CD4-positive, alpha-beta T cell (primary cell): ENCODE measurements at regions not wholly inside any gene's neighbourhood (a gene's known extent, or its start where the extent isn't known, plus 50 kb on each side); places are given as distances from the start of the nearest gene placed in this dataset.

Source experiments
- ATAC-seq: fragments of 200-7000 bp; cut with Tn5 transposase; one replicate; pipeline ENCODE4 v1.10.0; 2022; ENCODE audit warnings: mild to moderate bottlenecking; ENCODE audit not compliant: poor library complexity
- CTCF ChIA-PET: fragments of 350-600 bp; sonication (Branson Sonifier 250); formaldehyde crosslinking; loops from one replicate; lab custom pipeline; 2021; ENCODE audit warnings: antibody characterized with exemption, inconsistent platforms; lab: Charles Lee
- POLR2A ChIA-PET: fragments of 350-600 bp; sonication (Branson Sonifier 250); formaldehyde crosslinking; loops from one replicate; lab custom pipeline; 2021; ENCODE audit warnings: antibody characterized with exemption, inconsistent platforms; lab: Charles Lee
- DNase-seq, 14 experiments: peaks; one replicate each; pipeline ENCODE4 v3.0.0-alpha.2; 2013 to 2020; ENCODE audit warnings: mixed read lengths in 2 of 14
- H3K27ac ChIP-seq, 2 donors: one replicate each; pipeline versions ENCODE4 v1.5.1 to v1.7.0; 2013; ENCODE audit warnings: low read length in 2 of 2, low read depth in 1 of 2, mild to moderate bottlenecking in 1 of 2
- H3K27me3 ChIP-seq, 2 experiments: 1 replicate in 1 of 2; 2 replicates in 1 of 2; pipeline versions ENCODE4 v1.6.1 to v1.7.0; 2013; ENCODE audit warnings: low read length in 2 of 2, control low read depth in 1 of 2, mild to moderate bottlenecking in 1 of 2, moderate library complexity in 1 of 2; ENCODE audit not compliant: insufficient read depth in 2 of 2, control insufficient read depth in 1 of 2
- H3K36me3 ChIP-seq: one replicate; pipeline ENCODE4 v1.6.1; 2013; ENCODE audit warnings: low read length, control low read depth; ENCODE audit not compliant: insufficient read depth
- H3K4me1 ChIP-seq: one replicate; pipeline ENCODE4 v1.6.1; 2013; ENCODE audit warnings: low read length, control low read depth; ENCODE audit not compliant: insufficient read depth
- H3K4me3 ChIP-seq: one replicate; pipeline ENCODE4 v1.5.1; 2013; ENCODE audit warnings: mild to moderate bottlenecking, low read length, moderate library complexity
- H3K9me3 ChIP-seq, 2 experiments: 1 replicate in 1 of 2; 2 replicates in 1 of 2; pipeline versions ENCODE4 v1.6.1 to v1.7.0; 2013; ENCODE audit warnings: low read length in 2 of 2, mild to moderate bottlenecking in 2 of 2, control low read depth in 1 of 2, moderate library complexity in 1 of 2; ENCODE audit not compliant: control insufficient read depth in 1 of 2, insufficient read depth in 1 of 2
- H3K27ac Mint-ChIP-seq: one replicate; pipeline ENCODE4 v1.8.0; 2020; ENCODE audit warnings: mixed read lengths
- H3K27me3 Mint-ChIP-seq: one replicate; pipeline ENCODE4 v1.8.0; 2021; ENCODE audit warnings: mixed read lengths
- H3K36me3 Mint-ChIP-seq: one replicate; pipeline ENCODE4 v1.8.0; 2021; ENCODE audit warnings: low read depth, mixed read lengths
- H3K4me1 Mint-ChIP-seq: one replicate; pipeline ENCODE4 v1.8.0; 2021; ENCODE audit warnings: low read depth, mixed read lengths
- H3K4me3 Mint-ChIP-seq: one replicate; pipeline ENCODE4 v1.8.0; 2020; ENCODE audit warnings: mild to moderate bottlenecking, mixed read lengths
- H3K9me3 Mint-ChIP-seq: one replicate; pipeline ENCODE4 v1.8.0; 2020; ENCODE audit warnings: mixed read lengths
- intact Hi-C, 2 experiments: fragments of 100-400 bp; cut with DNase I in 1 of 2; cut with micrococcal nuclease in 1 of 2; formaldehyde crosslinking; loops; one replicate each; pipeline versions ENCODE4 v1.15.1 to v1.9.0; 2023 to 2025; cut with DNase I, micrococcal nuclease
- TF ChIP-seq, protein P1 (sequence below): fragments of 200-600 bp; IDR thresholded peaks from one replicate; pipeline ENCODE4 v1.8.0; 2022; ENCODE audit warnings: antibody characterized with exemption, mild to moderate bottlenecking

DNA sequence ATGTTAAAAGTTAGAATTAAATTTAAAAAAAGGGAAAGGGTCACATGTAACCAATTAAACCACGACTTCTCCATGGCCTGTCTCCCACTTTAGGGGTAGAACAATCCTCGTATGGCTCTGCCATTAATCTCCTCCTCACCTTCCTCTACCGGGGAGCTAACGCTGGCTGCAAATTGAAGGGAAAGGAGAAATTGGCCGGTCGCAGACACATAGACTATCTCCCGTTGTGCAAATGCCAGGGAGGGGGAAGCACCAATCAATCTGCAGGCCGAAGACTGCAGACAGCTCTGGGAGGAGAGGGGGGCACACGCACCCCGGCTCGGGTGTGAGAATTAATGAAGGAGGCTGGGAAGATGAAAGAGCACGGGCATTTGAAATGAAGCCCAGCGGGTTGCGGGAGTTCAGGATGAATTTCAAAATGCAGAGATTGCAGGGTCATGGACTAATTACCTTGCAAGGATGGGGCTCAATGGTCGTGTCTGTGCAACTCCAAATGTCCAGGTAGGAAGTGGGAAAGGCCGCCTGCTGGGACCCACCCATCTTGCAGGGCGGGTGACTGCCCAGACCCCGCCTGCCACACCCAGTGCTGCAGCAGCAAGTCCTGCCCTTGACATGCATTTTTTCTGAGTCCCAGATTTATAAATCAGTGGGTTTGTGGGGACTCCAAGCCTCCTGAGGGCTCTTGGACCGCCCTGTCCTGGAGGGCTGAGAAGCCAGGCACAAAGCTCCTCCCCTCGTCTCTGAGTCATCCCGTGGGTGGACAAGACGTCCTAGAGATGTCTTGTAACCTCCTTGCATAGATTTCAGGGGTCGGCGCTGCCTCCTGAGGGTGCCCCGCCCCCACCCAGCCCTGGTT is 534.2 kb downstream of the TBC1D22A start:
- H3K36me3 ChIP-seq = no peaks in the 10 kb centered on the region
- no peaks in the 10 kb centered on the region for H3K36me3 Mint-ChIP-seq
- peaks cover 0 to 2% of the 10 kb centered on the region in 2 experiments for H3K27me3 ChIP-seq
- H3K27ac ChIP-seq = no peak overlapping the region
- H3K4me1 Mint-ChIP-seq = no peaks in the 10 kb centered on the region
- no peak overlapping the region for H3K4me3 ChIP-seq
- no peak overlapping the region for H3K27ac Mint-ChIP-seq
- ATAC-seq = no peak
- DNase-seq = no peak
- H3K4me1 ChIP-seq = no peaks in the 10 kb centered on the region
- no peak overlapping the region for H3K4me3 Mint-ChIP-seq
- intact Hi-C loops = no loop called here
- ChIA-PET CTCF (no interaction called here), POLR2A (no interaction called here)
- TF ChIP-seq, protein P1, sequence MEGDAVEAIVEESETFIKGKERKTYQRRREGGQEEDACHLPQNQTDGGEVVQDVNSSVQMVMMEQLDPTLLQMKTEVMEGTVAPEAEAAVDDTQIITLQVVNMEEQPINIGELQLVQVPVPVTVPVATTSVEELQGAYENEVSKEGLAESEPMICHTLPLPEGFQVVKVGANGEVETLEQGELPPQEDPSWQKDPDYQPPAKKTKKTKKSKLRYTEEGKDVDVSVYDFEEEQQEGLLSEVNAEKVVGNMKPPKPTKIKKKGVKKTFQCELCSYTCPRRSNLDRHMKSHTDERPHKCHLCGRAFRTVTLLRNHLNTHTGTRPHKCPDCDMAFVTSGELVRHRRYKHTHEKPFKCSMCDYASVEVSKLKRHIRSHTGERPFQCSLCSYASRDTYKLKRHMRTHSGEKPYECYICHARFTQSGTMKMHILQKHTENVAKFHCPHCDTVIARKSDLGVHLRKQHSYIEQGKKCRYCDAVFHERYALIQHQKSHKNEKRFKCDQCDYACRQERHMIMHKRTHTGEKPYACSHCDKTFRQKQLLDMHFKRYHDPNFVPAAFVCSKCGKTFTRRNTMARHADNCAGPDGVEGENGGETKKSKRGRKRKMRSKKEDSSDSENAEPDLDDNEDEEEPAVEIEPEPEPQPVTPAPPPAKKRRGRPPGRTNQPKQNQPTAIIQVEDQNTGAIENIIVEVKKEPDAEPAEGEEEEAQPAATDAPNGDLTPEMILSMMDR = no peak
- peaks cover 0 to 18% of the 10 kb centered on the region in 2 experiments for H3K9me3 ChIP-seq
- peaks cover 11% of the 10 kb centered on the region for H3K27me3 Mint-ChIP-seq
- no peaks in the 10 kb centered on the region for H3K9me3 Mint-ChIP-seq

DNA sequence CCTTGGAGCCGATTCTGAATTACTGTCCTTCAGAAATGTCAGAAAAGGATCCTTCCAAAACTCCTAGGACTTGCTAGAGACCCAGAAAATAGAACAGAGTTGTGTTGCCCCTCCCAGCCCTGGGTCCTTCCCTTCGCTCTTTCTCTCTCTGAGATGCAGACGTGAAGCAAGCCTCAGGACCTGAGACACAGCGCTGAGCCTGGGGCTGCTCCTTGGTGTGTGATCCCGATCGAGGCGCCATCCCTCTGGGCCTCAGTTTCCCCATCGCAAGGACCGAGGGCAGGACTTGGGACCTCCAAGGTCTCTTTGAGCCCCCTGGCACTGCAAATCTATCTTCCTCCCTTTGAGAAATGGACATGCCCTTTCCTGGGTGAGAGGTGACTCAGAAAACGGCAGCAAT is 533.5 kb downstream of the TBC1D22A start:
- POLR2A ChIA-PET = no interaction called here
- TF ChIP-seq, protein P1 = no peak
- no peak overlapping the region for H3K27ac Mint-ChIP-seq
- peaks cover 10% of the 10 kb centered on the region for H3K27me3 Mint-ChIP-seq
- no peak for ATAC-seq
- no peaks in the 10 kb centered on the region for H3K4me1 Mint-ChIP-seq
- DNase-seq = no peak
- Histone ChIP-seq H3K4me1 (no peaks in the 10 kb centered on the region), H3K27ac (no peak overlapping the region), H3K9me3 (peaks cover 0 to 18% of the 10 kb centered on the region in 2 experiments), H3K4me3 (no peak overlapping the region), H3K36me3 (no peaks in the 10 kb centered on the region), H3K27me3 (peaks cover 0 to 2% of the 10 kb centered on the region in 2 experiments)
- no peak overlapping the region for H3K4me3 Mint-ChIP-seq
- no peaks in the 10 kb centered on the region for H3K9me3 Mint-ChIP-seq
- H3K36me3 Mint-ChIP-seq = no peaks in the 10 kb centered on the region
- intact Hi-C loops = no loop called here
- CTCF ChIA-PET = no interaction called here

DNA sequence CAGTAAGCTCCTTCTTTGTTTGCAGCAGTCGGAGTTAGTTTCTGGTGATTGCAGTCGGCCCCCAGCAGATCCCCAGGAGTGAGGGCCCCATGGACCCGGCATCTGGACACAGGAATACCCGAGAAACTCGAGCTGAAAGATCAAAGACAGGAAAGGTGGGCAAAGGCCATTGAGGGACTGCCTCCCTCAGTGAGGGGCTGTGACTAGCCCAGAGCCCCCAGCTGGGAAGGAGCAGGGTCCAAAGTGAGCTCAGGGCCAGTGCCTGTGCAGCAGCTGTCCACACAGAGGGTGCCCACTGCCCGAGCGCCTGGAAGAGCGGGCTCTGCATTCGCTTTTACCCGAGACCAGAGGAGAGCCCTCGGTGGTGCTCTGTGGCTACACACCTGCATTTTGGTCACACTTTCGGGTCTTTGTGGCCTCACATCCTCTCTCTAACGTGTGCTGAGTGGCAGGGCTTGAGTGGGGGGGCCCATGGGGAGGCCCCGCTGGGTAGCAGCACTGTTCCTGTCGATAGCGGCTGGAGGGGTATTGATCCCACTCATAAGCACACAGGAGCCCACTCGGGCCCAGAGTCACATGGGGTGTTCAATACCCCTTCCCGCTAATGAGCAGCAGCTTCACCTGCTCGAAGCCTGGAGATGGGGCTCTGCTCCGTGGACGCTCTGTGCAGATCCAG is 532.9 kb downstream of the TBC1D22A start:
- POLR2A ChIA-PET = no interaction called here
- Mint-ChIP-seq H3K4me1 (no peaks in the 10 kb centered on the region), H3K27ac (no peak overlapping the region), H3K27me3 (peaks cover 10% of the 10 kb centered on the region), H3K4me3 (no peak overlapping the region), H3K9me3 (no peaks in the 10 kb centered on the region), H3K36me3 (no peaks in the 10 kb centered on the region)
- intact Hi-C loops = no loop called here
- Histone ChIP-seq H3K4me3 (no peak overlapping the region), H3K36me3 (no peaks in the 10 kb centered on the region), H3K27ac (no peak overlapping the region), H3K4me1 (no peaks in the 10 kb centered on the region), H3K27me3 (peaks cover 0 to 2% of the 10 kb centered on the region in 2 experiments), H3K9me3 (peaks cover 0 to 18% of the 10 kb centered on the region in 2 experiments)
- ATAC-seq = no peak
- no peak for DNase-seq
- CTCF ChIA-PET = no interaction called here
- TF ChIP-seq, protein P1 = no peak
